ENCODE measurements at regions not wholly inside any gene's neighbourhood (a gene's known extent, or its start where the extent isn't known, plus 50 kb on each side); places are given as distances from the start of the nearest gene placed in this dataset.
"Not testable (repeated sequence)": the region's sequence is repeated elsewhere in the genome, so short reads cannot be mapped to it uniquely, and the experiment has no call there.

GRCh38 chr11:71712846-71713245 is 120.2 kb upstream of the DEFB108B start:
- FAIRE-seq; DNase-seq (ENCODE audit: insufficient read length, low spot score): not testable (repeated sequence)

- DNase-seq (ENCODE audit: insufficient read length, low spot score); FAIRE-seq: not testable (repeated sequence)
Observed at GRCh38 chr11:71714510-71714909, 118.5 kb upstream of the DEFB108B start.

GRCh38 chr11:71721840-71722239 is 111.2 kb upstream of the DEFB108B start:
- DNase-seq (ENCODE audit: insufficient read length, low spot score): not testable (repeated sequence)

GRCh38 chr11:71723991-71724390 is 109.0 kb upstream of the DEFB108B start:
- FAIRE-seq; DNase-seq (ENCODE audit: insufficient read length, low spot score): not testable (repeated sequence)

More at GRCh38 chr11:71721840-71722239, 111.2 kb upstream of the DEFB108B start:
- not testable (repeated sequence) for FAIRE-seq

- FAIRE-seq; DNase-seq (ENCODE audit: insufficient read length, low spot score): not testable (repeated sequence)
Observed at GRCh38 chr11:71730748-71731147, 102.3 kb upstream of the DEFB108B start.

GRCh38 chr11:71734368-71734767 is 98.6 kb upstream of the DEFB108B start:
- peak; percentile 33 for FAIRE-seq
- DNase-seq (ENCODE audit: insufficient read length, low spot score): not testable (repeated sequence)

- FAIRE-seq; DNase-seq (ENCODE audit: insufficient read length, low spot score): not testable (repeated sequence)
Observed at GRCh38 chr11:71738317-71738716, 94.7 kb upstream of the DEFB108B start.

GRCh38 chr11:71743385-71743784 is 89.6 kb upstream of the DEFB108B start:
- not testable (repeated sequence) for FAIRE-seq

GRCh38 chr11:71745656-71746055 is 87.3 kb upstream of the DEFB108B start:
- not testable (repeated sequence) for FAIRE-seq; DNase-seq (ENCODE audit: insufficient read length, low spot score)

More at GRCh38 chr11:71743385-71743784, 89.6 kb upstream of the DEFB108B start:
- DNase-seq (ENCODE audit: insufficient read length, low spot score): not testable (repeated sequence)

GRCh38 chr11:71746263-71746662 is 86.7 kb upstream of the DEFB108B start:
- FAIRE-seq; DNase-seq (ENCODE audit: insufficient read length, low spot score): not testable (repeated sequence)

GRCh38 chr11:71748965-71749620 is 83.9 kb upstream of the DEFB108B start:
- not testable (repeated sequence) for FAIRE-seq; DNase-seq (ENCODE audit: insufficient read length, low spot score)

- not testable (repeated sequence) for DNase-seq (ENCODE audit: insufficient read length, low spot score); FAIRE-seq
Observed at GRCh38 chr11:71750908-71751307, 82.1 kb upstream of the DEFB108B start.

- not testable (repeated sequence) for DNase-seq (ENCODE audit: insufficient read length, low spot score); FAIRE-seq
Observed at GRCh38 chr11:71764695-71765491, 68.1 kb upstream of the DEFB108B start.

- not testable (repeated sequence) for FAIRE-seq; DNase-seq (ENCODE audit: insufficient read length, low spot score)
Observed at GRCh38 chr11:71767016-71767415, 66.0 kb upstream of the DEFB108B start.

- not testable (repeated sequence) for FAIRE-seq; DNase-seq (ENCODE audit: insufficient read length, low spot score)
Observed at GRCh38 chr11:71772193-71772592, 60.8 kb upstream of the DEFB108B start.
